Muscle of arm (tissue), 1 donor: ENCODE measurements at regions not wholly inside any gene's neighbourhood (a gene's known extent, or its start where the extent isn't known, plus 50 kb on each side); places are given as distances from the start of the nearest gene placed in this dataset.

ENCODE experiments used
- DNase-seq: peaks from one replicate; pipeline ENCODE4 v3.0.0-alpha.2; 2013

DNA sequence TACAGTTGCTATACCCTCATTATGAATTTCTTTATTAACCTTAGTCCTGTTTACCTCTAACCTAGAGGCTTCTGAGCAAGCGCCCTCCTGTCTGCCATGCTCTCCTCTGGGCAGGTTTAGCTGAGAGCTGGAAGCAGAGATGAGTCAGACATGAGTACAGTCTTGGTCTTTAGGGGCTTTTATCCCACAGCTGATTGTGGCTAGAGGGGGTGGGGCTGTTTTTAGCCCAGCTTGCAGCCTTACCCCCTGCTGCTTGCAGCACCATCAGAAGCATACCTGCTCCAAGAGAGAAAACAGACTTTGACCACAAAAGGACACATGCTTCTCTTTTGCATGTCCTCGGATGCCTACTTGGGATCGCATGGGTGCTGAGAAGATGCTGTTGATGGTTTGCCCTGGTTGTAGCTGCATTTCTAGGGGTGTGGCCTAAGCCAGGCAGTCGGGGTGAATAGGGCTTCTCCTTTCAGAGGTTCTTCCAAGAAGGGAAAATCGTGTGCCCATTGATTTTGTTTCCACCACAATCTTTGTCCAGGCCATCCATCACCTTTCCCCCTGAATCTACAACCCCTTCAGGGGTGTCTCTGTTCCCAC, 115.0 kb upstream of the LGALSL start:
- DNase-seq, result no peak

DNA sequence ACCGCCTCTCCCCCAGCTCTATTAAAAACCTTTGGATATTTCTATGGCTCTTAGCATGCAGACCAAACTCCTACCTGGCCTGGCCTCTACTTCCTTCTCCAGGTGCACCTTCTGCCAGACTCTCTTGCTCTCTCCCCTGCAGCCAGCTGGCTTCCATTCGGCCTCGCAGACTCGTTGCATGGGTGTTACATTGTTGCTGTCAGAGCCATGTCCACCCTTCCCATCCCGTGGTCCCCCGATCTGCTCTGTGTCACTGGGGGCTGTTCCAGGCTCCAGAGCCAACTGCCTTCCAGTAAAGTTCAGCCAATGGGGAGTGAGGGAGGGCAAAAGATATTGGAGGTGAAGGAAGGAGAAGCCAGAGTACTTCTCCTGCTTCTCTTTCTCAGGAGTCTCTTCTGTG, 112.5 kb upstream of the LGALSL start:
- DNase-seq, result no peak

DNA sequence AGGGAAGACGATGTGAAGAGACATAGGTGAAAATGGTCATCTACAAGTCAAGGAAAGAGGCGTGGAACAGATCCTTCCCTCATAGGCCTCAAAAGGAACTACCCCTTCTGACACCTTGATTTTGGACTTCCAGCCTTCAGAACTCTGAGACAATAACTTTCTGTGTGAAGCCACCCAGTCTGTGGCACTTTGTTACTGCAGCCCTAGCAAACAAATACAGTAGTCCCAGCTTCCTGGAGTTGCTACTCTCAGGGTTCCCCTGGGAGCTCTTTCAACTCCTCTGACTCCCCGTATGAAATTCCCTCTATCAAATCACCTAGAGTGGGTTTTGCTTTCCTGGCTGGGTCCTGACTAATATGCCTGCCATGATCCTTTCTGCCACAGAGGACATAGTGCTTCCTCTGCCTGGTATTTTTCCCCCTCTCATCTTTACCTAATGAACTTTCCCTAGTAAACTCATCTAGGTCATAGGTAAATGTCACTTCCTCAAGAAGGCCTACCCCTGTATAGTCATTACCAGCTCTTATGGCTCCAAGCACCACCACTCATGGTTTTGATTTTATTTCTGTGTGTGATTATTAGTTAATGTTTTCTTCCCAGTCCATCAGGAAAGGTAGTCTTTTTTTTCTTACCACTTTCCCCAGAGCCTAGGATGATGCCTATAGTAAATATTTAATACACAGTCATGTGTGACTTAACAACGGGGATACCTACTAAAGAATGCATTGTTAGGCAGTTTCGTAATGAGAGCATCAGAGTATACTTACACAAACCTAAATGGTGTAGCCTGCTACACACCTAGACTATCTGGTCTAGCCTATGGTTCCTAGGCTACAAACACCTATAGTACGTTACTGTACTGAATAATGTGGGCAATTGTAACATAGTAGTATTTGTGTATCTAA, 111.5 kb upstream of the LGALSL start:
- no peak for DNase-seq

GRCh38 chr2:64344999-64345576, 108.9 kb upstream of the LGALSL start:
- DNase-seq, result no peak

DNA sequence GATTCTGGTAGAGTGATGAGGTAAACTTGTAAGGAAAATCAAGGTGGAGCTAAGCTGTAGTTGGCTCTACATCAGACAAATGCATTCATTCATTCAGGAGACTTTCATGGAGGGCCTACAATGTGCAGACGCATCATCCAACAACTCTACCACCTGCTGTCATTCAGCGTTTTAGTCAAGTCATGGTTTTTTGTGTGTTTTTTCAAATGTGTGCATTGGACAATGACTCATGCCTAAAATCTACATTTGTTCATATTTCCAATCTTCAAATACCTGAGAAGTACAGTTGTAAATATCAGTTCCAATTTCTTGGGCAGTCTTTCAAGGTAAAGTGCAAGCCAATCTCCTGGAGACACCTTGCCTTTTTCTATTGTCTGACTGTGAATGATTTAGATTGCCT, 108.0 kb upstream of the LGALSL start:
- no peak for DNase-seq

DNA sequence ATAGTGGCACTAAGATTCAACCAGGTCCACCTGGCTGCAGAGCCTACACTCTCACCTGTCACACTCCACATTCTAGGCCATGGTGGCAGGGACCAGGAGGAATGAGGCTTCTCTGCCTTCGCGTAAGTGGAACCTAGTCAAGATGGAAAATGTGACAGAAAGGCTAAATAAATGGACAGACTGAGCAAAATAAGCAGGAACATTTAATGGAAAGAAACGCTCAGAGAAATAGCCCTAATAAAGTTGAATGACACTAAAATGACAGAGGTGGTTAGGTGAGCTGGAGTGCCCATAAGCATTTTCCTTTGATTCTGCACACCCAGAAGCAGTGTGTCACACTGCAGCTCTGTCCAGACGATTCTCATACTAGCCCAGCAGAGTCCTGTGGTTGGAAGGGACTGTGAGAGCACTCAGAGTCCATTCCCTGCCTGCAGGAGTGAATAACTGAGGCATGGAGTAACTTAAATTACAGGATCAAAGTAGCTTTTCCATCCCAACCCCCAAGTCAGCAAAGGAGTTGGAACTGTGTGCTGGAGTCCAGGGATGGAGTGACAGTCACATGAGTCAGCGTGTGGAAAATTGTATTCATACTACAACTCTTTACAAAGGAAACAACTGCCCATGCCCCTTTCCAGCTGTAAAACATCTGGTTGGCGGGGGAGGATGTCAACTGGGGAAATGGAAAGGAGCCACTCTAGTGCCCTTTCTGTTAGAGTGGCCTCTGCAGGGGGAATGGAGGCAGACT, 105.4 kb upstream of the LGALSL start:
- DNase-seq, result no peak

DNA sequence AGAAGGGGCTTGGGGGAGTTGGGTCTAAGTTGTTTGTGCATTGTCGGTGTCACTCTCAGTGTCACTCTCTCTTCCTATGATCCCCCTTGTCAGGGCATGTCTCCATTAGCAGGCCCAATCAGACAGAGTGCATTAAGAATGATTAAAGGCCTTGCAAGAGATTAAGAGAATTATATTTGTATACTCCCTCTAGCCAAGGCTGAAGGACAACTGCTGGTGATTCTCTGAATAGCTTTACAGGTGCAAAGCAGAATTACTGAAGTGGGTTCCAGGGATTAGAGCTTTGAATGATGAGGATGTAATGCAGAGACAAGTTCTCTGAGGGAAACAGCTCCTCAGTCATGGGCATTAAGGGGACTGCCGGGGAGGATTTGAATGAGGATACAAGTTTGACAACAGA, 104.8 kb upstream of the LGALSL start:
- DNase-seq, result no peak

DNA sequence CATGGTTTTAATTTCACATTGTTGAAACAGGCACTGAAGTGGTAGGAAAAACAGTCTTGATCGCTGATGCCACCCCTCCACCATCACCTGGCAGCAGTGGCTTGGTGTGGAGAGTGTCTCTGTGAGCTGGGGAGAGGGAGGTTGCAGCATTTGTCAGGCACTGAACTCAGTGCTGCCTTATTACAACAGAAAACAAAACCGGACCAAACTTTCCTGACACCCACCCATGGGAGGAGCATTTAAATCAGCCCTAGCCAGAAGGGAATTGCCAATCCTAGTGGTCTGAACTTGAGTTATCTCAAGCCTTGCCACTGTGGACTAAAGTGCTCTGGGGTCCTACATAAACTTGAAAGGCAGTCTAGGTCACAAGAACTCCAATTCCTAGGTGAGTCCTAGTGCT, 103.0 kb upstream of the LGALSL start:
- DNase-seq, result no peak

DNA sequence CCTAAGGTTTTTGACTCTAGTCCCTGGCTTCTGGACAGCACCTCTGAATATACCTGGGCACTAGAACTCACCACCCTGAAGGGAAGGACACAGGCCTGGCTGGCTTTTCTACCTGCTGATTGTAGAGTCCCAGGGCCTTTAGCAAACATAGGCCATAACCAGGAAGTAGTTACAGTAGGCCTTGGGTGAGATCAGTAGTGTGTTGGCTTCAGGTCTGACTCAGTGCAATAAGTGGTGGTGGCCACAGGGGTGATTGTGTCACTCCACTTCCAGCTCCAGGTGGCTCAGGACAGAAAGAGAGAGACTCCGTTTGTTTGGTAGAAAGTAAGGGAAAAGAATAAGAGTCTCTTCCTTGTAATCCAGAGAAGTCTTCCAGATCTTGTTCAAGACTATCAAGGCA, 101.7 kb upstream of the LGALSL start:
- no peak for DNase-seq

GRCh38 chr2:64354857-64355680, 98.9 kb upstream of the LGALSL start:
- DNase-seq, result no peak

DNA sequence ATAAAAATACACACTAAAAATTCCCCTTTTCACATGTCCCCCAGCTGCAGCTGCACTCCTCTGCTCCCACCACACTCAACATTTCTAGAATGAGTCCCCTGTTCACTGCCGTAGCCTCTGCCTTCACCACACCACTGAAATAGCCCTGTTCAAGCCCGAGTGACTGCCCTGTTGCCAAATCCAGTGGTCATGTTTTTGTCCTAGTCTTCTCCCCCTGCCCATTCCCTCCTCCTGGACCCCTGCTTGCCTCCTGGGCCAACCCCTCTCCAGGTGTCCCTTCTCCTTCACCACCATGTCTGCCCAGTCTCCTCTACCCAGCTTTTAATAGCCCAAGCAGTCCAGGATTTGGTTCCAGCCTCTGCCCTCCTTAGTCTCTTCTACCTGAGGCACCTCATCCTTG, 97.1 kb upstream of the LGALSL start:
- no peak for DNase-seq

DNA sequence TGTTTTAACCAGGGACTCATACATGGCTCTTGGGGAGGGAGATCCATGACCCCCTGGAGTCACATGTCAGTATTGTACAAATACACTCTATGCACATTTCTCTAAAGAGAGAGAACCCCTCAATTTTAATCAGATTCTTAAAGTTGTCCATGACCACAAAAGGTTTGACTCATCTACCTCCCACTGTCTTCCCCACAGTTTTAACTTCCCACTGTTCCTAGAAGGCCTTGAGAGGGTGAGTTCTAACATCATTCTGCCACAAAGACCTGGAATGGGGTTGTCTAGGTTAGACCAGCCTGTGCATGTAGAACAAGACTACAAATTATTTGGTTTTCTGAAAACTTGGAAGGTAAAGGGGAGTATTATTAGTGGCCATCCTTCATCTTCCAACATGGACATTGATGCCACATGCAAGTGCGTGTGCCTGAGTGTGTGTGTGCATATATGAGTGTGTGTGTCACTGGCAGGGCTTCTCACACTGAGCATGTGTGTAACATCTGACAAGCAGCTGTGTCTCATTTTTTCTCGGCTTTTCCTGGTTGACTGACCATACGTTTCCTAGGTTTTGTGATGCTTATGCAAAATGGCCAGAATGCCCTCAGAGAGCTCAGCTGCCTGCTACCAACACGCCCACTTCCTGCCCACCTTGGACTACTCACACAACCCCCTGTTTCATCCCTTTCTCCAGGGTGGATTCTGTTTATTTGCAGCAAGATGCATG, 94.6 kb upstream of the LGALSL start:
- no peak for DNase-seq

GRCh38 chr2:64359892-64360657, 93.9 kb upstream of the LGALSL start:
- DNase-seq, result no peak

DNA sequence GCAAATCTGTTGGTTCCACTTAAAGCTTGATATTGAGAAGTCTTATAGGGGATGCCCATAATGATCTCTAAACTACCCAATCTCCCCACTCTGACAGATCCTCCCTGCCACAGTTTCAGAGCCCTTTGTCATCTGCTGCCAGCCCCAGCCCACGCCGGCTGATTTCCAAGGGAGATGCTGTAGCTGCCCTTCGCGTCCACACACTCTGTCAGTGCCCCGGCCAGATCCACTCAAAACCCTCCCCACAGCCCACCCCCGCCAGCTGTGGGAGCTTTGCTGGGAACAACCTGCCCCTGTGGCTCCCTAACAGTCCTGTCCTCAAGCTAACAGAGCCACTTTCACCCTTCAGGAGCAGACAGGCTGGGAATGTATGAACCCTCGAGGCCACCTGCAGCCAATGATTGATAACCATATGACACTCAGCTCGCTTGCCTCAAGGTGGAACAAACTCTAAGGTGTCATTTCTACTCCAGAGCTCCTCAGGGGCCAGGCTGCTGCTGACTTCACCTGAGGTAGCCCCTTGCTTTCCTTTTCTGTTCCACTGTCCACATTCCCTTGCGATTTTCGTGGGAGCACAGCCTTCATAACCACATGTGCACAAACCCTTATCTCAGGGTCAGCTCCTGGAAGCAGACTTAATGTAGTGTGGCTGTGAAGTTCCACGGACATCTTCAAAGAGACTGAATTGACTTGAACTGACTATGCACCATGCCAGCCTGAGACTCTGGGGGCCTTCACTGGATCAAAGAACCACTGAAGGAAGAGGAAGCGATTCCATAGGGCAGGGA, 92.6 kb upstream of the LGALSL start:
- no peak for DNase-seq

GRCh38 chr2:64362562-64363026, 91.4 kb upstream of the LGALSL start:
- no peak for DNase-seq

GRCh38 chr2:64363140-64363539, 90.8 kb upstream of the LGALSL start:
- no peak for DNase-seq

DNA sequence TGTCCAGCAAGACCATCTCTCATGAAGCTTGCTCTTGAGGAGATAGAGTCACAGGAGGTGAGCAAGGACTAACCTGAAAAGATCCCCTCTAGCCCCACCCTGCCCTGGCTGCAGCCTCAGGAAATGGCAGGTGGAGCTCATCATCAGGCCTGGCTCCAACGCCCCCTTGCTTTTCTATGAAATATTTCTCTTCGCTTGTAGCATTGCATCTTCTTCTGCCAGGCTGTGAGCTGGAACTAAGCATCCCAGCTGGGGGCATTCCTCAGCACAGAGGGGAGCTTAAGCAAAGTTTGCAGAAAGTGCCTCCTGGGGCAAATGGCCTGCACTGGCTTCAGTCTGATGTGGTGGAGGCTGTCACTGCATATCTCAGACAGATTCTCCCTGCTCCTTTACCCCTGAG, 90.1 kb upstream of the LGALSL start:
- DNase-seq, result no peak

DNA sequence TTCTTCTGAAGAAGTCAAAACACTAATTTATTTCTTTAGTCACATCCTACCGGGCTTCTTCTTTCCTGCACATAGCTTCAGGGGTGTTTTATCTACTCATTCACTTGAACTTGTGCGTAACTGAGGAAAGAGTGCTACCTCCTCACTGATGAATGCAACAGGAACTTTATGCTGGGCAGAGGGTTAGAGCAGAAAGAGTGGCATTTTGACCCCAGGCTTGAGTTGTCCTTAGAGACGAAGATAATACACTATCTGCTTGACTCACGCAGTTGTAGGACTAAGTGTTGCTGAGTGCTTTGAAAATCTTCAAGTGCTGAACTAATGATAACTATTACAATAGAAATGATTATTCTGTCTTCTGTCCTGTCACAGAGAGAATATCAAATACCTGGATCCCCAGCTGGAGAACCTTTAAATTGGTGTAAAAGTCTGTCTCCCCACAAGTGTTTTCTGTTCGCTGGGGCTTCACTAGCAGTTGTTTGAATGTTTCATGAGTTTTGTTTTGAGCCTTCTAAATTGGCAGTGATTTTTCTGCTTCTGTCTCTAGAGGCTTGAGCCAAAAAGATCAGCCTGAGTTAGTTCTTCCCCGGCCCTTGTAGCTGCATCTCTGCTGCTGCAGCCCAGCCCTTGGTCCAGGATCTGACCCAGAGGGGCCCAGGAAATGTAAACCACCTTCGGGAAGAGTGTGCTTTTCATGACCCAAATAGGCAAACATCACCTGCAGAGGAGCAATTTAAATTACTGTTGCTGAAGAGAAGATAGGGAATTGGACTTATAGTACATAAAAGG, 86.3 kb upstream of the LGALSL start:
- DNase-seq, result no peak
